HG03159 (cell line): ENCODE measurements at regions not wholly inside any gene's neighbourhood (a gene's known extent, or its start where the extent isn't known, plus 50 kb on each side); places are given as distances from the start of the nearest gene placed in this dataset.
"Not testable (repeated sequence)": the region's sequence is repeated elsewhere in the genome, so short reads cannot be mapped to it uniquely, and the experiment has no call there.

Source experiments
- ATAC-seq: cut with Tn5 transposase; IDR thresholded peaks from one replicate; pipeline ENCODE4 v1.9.1; 2021; ENCODE audit warnings: mild to moderate bottlenecking, moderate library complexity; ENCODE audit not compliant: unreplicated experiment

GRCh38 chr5:122599000-122599399, 175.9 kb upstream of the SNX2 start:
- ATAC-seq: no peak

GRCh38 chr5:122600924-122601323, 174.0 kb upstream of the SNX2 start:
- ATAC-seq: no peak

- ATAC-seq: no peak
Measured at GRCh38 chr5:122602700-122603099, 172.2 kb upstream of the SNX2 start.

- ATAC-seq: no peak
Measured at GRCh38 chr5:122605236-122605635, 169.6 kb upstream of the SNX2 start.

- ATAC-seq: no peak
Measured at GRCh38 chr5:122607818-122608217, 167.1 kb upstream of the SNX2 start.

GRCh38 chr5:122608222-122608621, 166.7 kb upstream of the SNX2 start:
- ATAC-seq: no peak

- ATAC-seq: no peak
Measured at GRCh38 chr5:122611406-122611805, 163.5 kb upstream of the SNX2 start.

- ATAC-seq: no peak
Measured at GRCh38 chr5:122612901-122613300, 162.0 kb upstream of the SNX2 start.

GRCh38 chr5:122615146-122615545, 159.7 kb upstream of the SNX2 start:
- no peak for ATAC-seq

GRCh38 chr5:122615832-122616231, 159.0 kb upstream of the SNX2 start:
- ATAC-seq: no peak

- not testable (repeated sequence) for ATAC-seq
Measured at GRCh38 chr5:122618046-122618445, 156.8 kb upstream of the SNX2 start.

- not testable (repeated sequence) for ATAC-seq
Measured at GRCh38 chr5:122620768-122621167, 154.1 kb upstream of the SNX2 start.

GRCh38 chr5:122628714-122629113, 146.2 kb upstream of the SNX2 start:
- not testable (repeated sequence) for ATAC-seq

GRCh38 chr5:122629121-122629677, 145.7 kb upstream of the SNX2 start:
- no peak for ATAC-seq

GRCh38 chr5:122638581-122638980, 136.3 kb upstream of the SNX2 start:
- ATAC-seq: no peak

- no peak for ATAC-seq
Measured at GRCh38 chr5:122639033-122639432, 135.8 kb upstream of the SNX2 start.

GRCh38 chr5:122639864-122640263, 135.0 kb upstream of the SNX2 start:
- no peak for ATAC-seq

GRCh38 chr5:122649080-122649479, 125.8 kb upstream of the SNX2 start:
- no peak for ATAC-seq

- no peak for ATAC-seq
Measured at GRCh38 chr5:122653087-122654017, 121.5 kb upstream of the SNX2 start.

- ATAC-seq: no peak
Measured at GRCh38 chr5:122656160-122656559, 118.7 kb upstream of the SNX2 start.

- ATAC-seq: no peak
Measured at GRCh38 chr5:122656577-122656976, 118.3 kb upstream of the SNX2 start.

GRCh38 chr5:122661496-122662180, 113.2 kb upstream of the SNX2 start:
- ATAC-seq: no peak
